Fibroblast of lung (primary cell): ENCODE measurements at regions not wholly inside any gene's neighbourhood (a gene's known extent, or its start where the extent isn't known, plus 50 kb on each side); places are given as distances from the start of the nearest gene placed in this dataset.

Experiments
- DNase-seq, 2 donors: peaks; one replicate each; pipeline versions ENCODE4 v3.0.0 to v3.0.0-alpha.2; 2010; ENCODE audit warnings: low read depth in 2 of 2
- H2AFZ ChIP-seq: 2 replicates; pipeline ENCODE4 v1.5.1; 2012; ENCODE audit warnings: low read length, control low read depth, inconsistent platforms
- H3K27ac ChIP-seq: 2 replicates; pipeline ENCODE4 v1.5.1; 2011; ENCODE audit warnings: low read length, control low read depth; ENCODE audit not compliant: insufficient read depth
- H3K27me3 ChIP-seq: 2 replicates; pipeline ENCODE4 v1.5.1; 2011; ENCODE audit warnings: mild to moderate bottlenecking, low read length; ENCODE audit not compliant: control insufficient read depth, insufficient read depth
- H3K36me3 ChIP-seq: 2 replicates; pipeline ENCODE4 v1.5.1; 2011; ENCODE audit warnings: low read length; ENCODE audit not compliant: control insufficient read depth, insufficient read depth
- H3K4me1 ChIP-seq: 2 replicates; pipeline ENCODE4 v1.5.1; 2011; ENCODE audit warnings: low read length; ENCODE audit not compliant: control insufficient read depth, insufficient read depth; ENCODE audit errors: extremely low read depth
- H3K4me2 ChIP-seq: 2 replicates; pipeline ENCODE4 v1.5.1; 2011; ENCODE audit warnings: low read length, control low read depth; ENCODE audit not compliant: insufficient read depth; ENCODE audit errors: extremely low read depth
- H3K4me3 ChIP-seq, 4 experiments: fragments of 200-600 bp in 1 of 4; sonication (generic) in 1 of 4; replicated peaks in 1 of 4; 2 replicates each; pipeline ENCODE4 v1.5.1; 2011 to 2016; ENCODE audit warnings: low read length in 4 of 4, low read depth in 3 of 4, mild to moderate bottlenecking in 3 of 4, control low read depth in 2 of 4, inconsistent platforms in 1 of 4, mixed read lengths in 1 of 4; ENCODE audit not compliant: insufficient read depth in 1 of 4; ENCODE audit errors: control extremely low read depth in 1 of 4
- H3K79me2 ChIP-seq: 2 replicates; pipeline ENCODE4 v1.5.1; 2012; ENCODE audit warnings: mild to moderate bottlenecking, low read length, inconsistent platforms; ENCODE audit not compliant: control insufficient read depth, insufficient read depth
- H3K9ac ChIP-seq: 2 replicates; pipeline ENCODE4 v1.5.1; 2011; ENCODE audit warnings: mild to moderate bottlenecking, low read length, control low read depth; ENCODE audit not compliant: insufficient read depth
- H3K9me3 ChIP-seq: 2 replicates; pipeline ENCODE4 v1.5.1; 2012; ENCODE audit warnings: low read depth, low read length; ENCODE audit not compliant: control insufficient read depth, insufficient read depth
- H4K20me1 ChIP-seq: 2 replicates; pipeline ENCODE4 v1.5.1; 2011; ENCODE audit warnings: low read length; ENCODE audit not compliant: control insufficient read depth, insufficient read depth; ENCODE audit errors: extremely low read depth
- EZH2 ChIP-seq: IDR thresholded peaks from 2 replicates; pipeline ENCODE4 v1.5.1; 2012; ENCODE audit warnings: low read length, control low read depth, mild to moderate bottlenecking; ENCODE audit errors: missing control alignments
- TF ChIP-seq, protein P1 (sequence below), 2 donors: IDR thresholded peaks in 1 of 2; conservative IDR thresholded peaks in 1 of 2; 1 replicate in 1 of 2; 2 replicates in 1 of 2; pipeline ENCODE4 v1.5.1; 2011 to 2012; ENCODE audit warnings: low read length in 2 of 2, control low read depth in 1 of 2, inconsistent platforms in 1 of 2, low read depth in 1 of 2, mild to moderate bottlenecking in 1 of 2

GRCh38 chr22:49062155-49062801 is 765.4 kb downstream of the BRD1 start:
- no peaks in the 10 kb centered on the region for H3K36me3 ChIP-seq
- no peak for DNase-seq
- H3K9me3 ChIP-seq, result no peaks in the 10 kb centered on the region
- no peak overlapping the region for H2AFZ ChIP-seq
- H3K79me2 ChIP-seq, result no peaks in the 10 kb centered on the region
- no peaks in the 10 kb centered on the region for H4K20me1 ChIP-seq
- TF ChIP-seq, protein P1, sequence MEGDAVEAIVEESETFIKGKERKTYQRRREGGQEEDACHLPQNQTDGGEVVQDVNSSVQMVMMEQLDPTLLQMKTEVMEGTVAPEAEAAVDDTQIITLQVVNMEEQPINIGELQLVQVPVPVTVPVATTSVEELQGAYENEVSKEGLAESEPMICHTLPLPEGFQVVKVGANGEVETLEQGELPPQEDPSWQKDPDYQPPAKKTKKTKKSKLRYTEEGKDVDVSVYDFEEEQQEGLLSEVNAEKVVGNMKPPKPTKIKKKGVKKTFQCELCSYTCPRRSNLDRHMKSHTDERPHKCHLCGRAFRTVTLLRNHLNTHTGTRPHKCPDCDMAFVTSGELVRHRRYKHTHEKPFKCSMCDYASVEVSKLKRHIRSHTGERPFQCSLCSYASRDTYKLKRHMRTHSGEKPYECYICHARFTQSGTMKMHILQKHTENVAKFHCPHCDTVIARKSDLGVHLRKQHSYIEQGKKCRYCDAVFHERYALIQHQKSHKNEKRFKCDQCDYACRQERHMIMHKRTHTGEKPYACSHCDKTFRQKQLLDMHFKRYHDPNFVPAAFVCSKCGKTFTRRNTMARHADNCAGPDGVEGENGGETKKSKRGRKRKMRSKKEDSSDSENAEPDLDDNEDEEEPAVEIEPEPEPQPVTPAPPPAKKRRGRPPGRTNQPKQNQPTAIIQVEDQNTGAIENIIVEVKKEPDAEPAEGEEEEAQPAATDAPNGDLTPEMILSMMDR (conservative IDR thresholded peaks at IDR 0.05 in 1 of 2, IDR thresholded peaks at IDR 0.05 in 1 of 2; ENCODE audit: low read depth in 1 of 2, low read length in 2 of 2), result no peak
- TF ChIP-seq EZH2, result no peak
- H3K27me3 ChIP-seq, result no peaks in the 10 kb centered on the region
- H3K4me3 ChIP-seq, result no peak overlapping the region
- H3K9ac ChIP-seq, result no peak overlapping the region
- no peak overlapping the region for H3K27ac ChIP-seq
- no peak overlapping the region for H3K4me2 ChIP-seq
- H3K4me1 ChIP-seq, result no peaks in the 10 kb centered on the region

GRCh38 chr22:49057910-49058309 is 769.8 kb downstream of the BRD1 start:
- Histone ChIP-seq H4K20me1 (no peaks in the 10 kb centered on the region), H3K79me2 (no peaks in the 10 kb centered on the region), H3K4me2 (no peak overlapping the region), H2AFZ (no peak overlapping the region), H3K4me1 (no peaks in the 10 kb centered on the region), H3K9ac (no peak overlapping the region), H3K9me3 (no peaks in the 10 kb centered on the region), H3K4me3 (no peak overlapping the region), H3K27me3 (no peaks in the 10 kb centered on the region), H3K36me3 (no peaks in the 10 kb centered on the region), H3K27ac (no peak overlapping the region)
- TF ChIP-seq, protein P1 (conservative IDR thresholded peaks at IDR 0.05 in 1 of 2, IDR thresholded peaks at IDR 0.05 in 1 of 2; ENCODE audit: low read depth in 1 of 2, low read length in 2 of 2), result no peak
- TF ChIP-seq EZH2, result no peak
- no peak for DNase-seq

DNA sequence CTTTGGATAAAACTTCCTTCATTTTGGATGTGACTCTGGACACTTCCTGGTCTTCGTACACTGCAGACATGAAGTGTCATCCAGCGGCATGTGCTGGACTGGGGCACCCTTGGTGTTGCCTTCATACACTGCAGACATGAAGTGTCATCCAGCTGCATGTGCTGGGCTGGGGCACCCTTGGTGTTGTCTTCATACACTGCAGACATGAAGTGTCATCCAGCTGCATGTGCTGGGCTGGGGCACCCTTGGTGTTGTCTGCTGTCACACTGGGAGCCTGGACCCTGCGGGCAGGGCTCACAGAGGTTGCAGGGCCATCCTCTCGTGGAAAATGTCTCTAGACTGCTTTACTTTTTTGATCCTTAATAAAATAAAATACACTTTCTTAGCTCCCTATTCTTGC is 771.4 kb downstream of the BRD1 start:
- H3K9ac ChIP-seq, result no peak overlapping the region
- no peaks in the 10 kb centered on the region for H3K36me3 ChIP-seq
- no peak overlapping the region for H3K4me2 ChIP-seq
- H3K27ac ChIP-seq, result no peak overlapping the region
- no peak for DNase-seq
- no peaks in the 10 kb centered on the region for H3K79me2 ChIP-seq
- TF ChIP-seq, protein P1 (conservative IDR thresholded peaks at IDR 0.05 in 1 of 2, IDR thresholded peaks at IDR 0.05 in 1 of 2; ENCODE audit: low read depth in 1 of 2, low read length in 2 of 2), result no peak
- TF ChIP-seq EZH2, result no peak
- no peaks in the 10 kb centered on the region for H4K20me1 ChIP-seq
- H3K4me1 ChIP-seq, result no peaks in the 10 kb centered on the region
- no peaks in the 10 kb centered on the region for H3K9me3 ChIP-seq
- H3K27me3 ChIP-seq, result no peaks in the 10 kb centered on the region
- no peak overlapping the region for H2AFZ ChIP-seq
- H3K4me3 ChIP-seq, result no peak overlapping the region
